HG02943 (cell line): ENCODE measurements at regions not wholly inside any gene's neighbourhood (a gene's known extent, or its start where the extent isn't known, plus 50 kb on each side); places are given as distances from the start of the nearest gene placed in this dataset.
"Not testable (repeated sequence)": the region's sequence is repeated elsewhere in the genome, so short reads cannot be mapped to it uniquely, and the experiment has no call there.

Experiments
- ATAC-seq: cut with Tn5 transposase; IDR thresholded peaks from one replicate; pipeline ENCODE4 v1.9.1; 2021; ENCODE audit warnings: mild to moderate bottlenecking, low read depth, moderate library complexity; ENCODE audit not compliant: unreplicated experiment

GRCh38 chr5:110812639-110813038 is 73.8 kb downstream of the SLC25A46 start:
- ATAC-seq = no peak

GRCh38 chr5:110815916-110816605 is 77.3 kb downstream of the SLC25A46 start:
- no peak for ATAC-seq

- no peak for ATAC-seq
Measured at GRCh38 chr5:110817459-110817858, 78.7 kb downstream of the SLC25A46 start.

- ATAC-seq = no peak
Measured at GRCh38 chr5:110823571-110823970, 84.8 kb downstream of the SLC25A46 start.

- no peak for ATAC-seq
Measured at GRCh38 chr5:110824936-110825441, 86.2 kb downstream of the SLC25A46 start.

GRCh38 chr5:110832683-110833082 is 93.9 kb downstream of the SLC25A46 start:
- no peak for ATAC-seq

- ATAC-seq = not testable (repeated sequence)
Measured at GRCh38 chr5:110834933-110835332, 96.1 kb downstream of the SLC25A46 start.

GRCh38 chr5:110836851-110837250 is 98.0 kb downstream of the SLC25A46 start:
- ATAC-seq = no peak

GRCh38 chr5:110838357-110838756 is 99.5 kb downstream of the SLC25A46 start:
- ATAC-seq = not testable (repeated sequence)

- no peak for ATAC-seq
Measured at GRCh38 chr5:110838961-110839360, 100.2 kb downstream of the SLC25A46 start.

GRCh38 chr5:110840347-110840960 is 101.6 kb downstream of the SLC25A46 start:
- ATAC-seq = no peak

GRCh38 chr5:110841137-110841536 is 102.3 kb downstream of the SLC25A46 start:
- no peak for ATAC-seq

GRCh38 chr5:110842948-110843347 is 104.1 kb downstream of the SLC25A46 start:
- ATAC-seq = no peak

GRCh38 chr5:110844251-110844650 is 105.4 kb downstream of the SLC25A46 start:
- ATAC-seq = no peak

GRCh38 chr5:110846398-110847001 is 107.7 kb downstream of the SLC25A46 start:
- no peak for ATAC-seq

GRCh38 chr5:110851357-110851756 is 112.5 kb downstream of the SLC25A46 start:
- ATAC-seq = no peak

- ATAC-seq = peak; percentile 98
Measured at GRCh38 chr5:110852053-110852452, 113.2 kb downstream of the SLC25A46 start.

- ATAC-seq = no peak
Measured at GRCh38 chr5:110852541-110852940, 113.7 kb downstream of the SLC25A46 start.

- no peak for ATAC-seq
Measured at GRCh38 chr5:110853267-110853666, 114.5 kb downstream of the SLC25A46 start.

GRCh38 chr5:110854200-110854599 is 115.4 kb downstream of the SLC25A46 start:
- no peak for ATAC-seq

GRCh38 chr5:110855961-110856360 is 117.2 kb downstream of the SLC25A46 start:
- ATAC-seq = no peak
